ENCODE measurements at regions not wholly inside any gene's neighbourhood (a gene's known extent, or its start where the extent isn't known, plus 50 kb on each side); places are given as distances from the start of the nearest gene placed in this dataset.

DNA sequence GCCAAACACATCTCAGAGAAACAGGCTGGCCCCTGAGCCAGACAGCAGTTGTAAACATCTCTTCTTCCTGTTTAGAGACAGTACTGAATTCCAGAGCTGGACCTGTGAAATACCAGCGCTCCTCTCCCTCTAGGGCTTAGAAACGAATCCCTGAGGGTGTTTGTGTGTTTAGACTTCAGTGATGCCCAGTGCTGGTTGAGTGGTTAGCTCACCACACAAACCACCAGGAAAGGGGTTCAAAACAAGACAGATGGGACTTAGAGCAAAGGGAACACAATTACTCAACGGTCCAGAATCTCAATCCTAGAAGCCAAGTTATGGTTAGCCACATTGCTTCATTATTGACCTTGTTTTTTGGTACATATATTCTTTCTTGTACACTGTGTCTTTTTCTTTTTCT lies 108.7 kb upstream of the TMEM170B start (continued):
- no peak for TF ChIP-seq ZNF274 (CRISPR knock-in tag; IDR thresholded peaks at IDR 0.05)
- no peak for TF ChIP-seq ETV6 (CRISPR knock-in tag; conservative IDR thresholded peaks at IDR 0.05)
- TF ChIP-seq NFE2 (CRISPR knock-in tag; IDR thresholded peaks at IDR 0.05) = no peak
- TF ChIP-seq ZSCAN30 (CRISPR knock-in tag; IDR thresholded peaks at IDR 0.05) = no peak
- TF ChIP-seq, protein P1, sequence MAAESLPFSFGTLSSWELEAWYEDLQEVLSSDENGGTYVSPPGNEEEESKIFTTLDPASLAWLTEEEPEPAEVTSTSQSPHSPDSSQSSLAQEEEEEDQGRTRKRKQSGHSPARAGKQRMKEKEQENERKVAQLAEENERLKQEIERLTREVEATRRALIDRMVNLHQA (CRISPR knock-in tag; IDR thresholded peaks at IDR 0.05) = no peak
- no peak for TF ChIP-seq ZBTB33 (CRISPR knock-in tag; IDR thresholded peaks at IDR 0.05)
- no peak for TF ChIP-seq ZNF138 (CRISPR knock-in tag; IDR thresholded peaks at IDR 0.05; ENCODE audit: low read depth)
- TF ChIP-seq KLF6 (CRISPR knock-in tag; IDR thresholded peaks at IDR 0.05) = no peak
- no peak for TF ChIP-seq ZNF629 (CRISPR knock-in tag; conservative IDR thresholded peaks at IDR 0.05)
- no peak for TF ChIP-seq IRF9 (CRISPR knock-in tag; IDR thresholded peaks at IDR 0.05; ENCODE audit: borderline replicate concordance)
- TF ChIP-seq ZNF724P (CRISPR knock-in tag; IDR thresholded peaks at IDR 0.05; ENCODE audit: borderline replicate concordance) = no peak
- no peak for TF ChIP-seq ZNF619 (CRISPR knock-in tag; IDR thresholded peaks at IDR 0.05)
- TF ChIP-seq TP53 (CRISPR knock-in tag; conservative IDR thresholded peaks at IDR 0.05) = no peak
- no peak for TF ChIP-seq HOXD1 (CRISPR knock-in tag; IDR thresholded peaks at IDR 0.05)
- no peak for TF ChIP-seq MAX (IDR thresholded peaks at IDR 0.05)
- TF ChIP-seq SMARCE1 (IDR thresholded peaks at IDR 0.05; ENCODE audit: borderline replicate concordance) = no peak
- TF ChIP-seq ZNF3 (CRISPR knock-in tag; IDR thresholded peaks at IDR 0.05) = no peak
- no peak for TF ChIP-seq ZFP41 (CRISPR knock-in tag; IDR thresholded peaks at IDR 0.05; ENCODE audit: borderline replicate concordance)
- TF ChIP-seq ATF5 (CRISPR knock-in tag; IDR thresholded peaks at IDR 0.05; ENCODE audit: low read depth) = no peak
- no peak for TF ChIP-seq SNAPC2 (CRISPR knock-in tag; IDR thresholded peaks at IDR 0.05)
- TF ChIP-seq ZNF468 (CRISPR knock-in tag; IDR thresholded peaks at IDR 0.05) = no peak
- no peak for TF ChIP-seq NFYC (CRISPR knock-in tag; IDR thresholded peaks at IDR 0.05)
- no peak for TF ChIP-seq NR2F6 (IDR thresholded peaks at IDR 0.05)
- TF ChIP-seq NR2F6 (CRISPR knock-in tag; IDR thresholded peaks at IDR 0.05) = no peak; the same call in 1 of the 2 replicates
- TF ChIP-seq AFF4 (CRISPR knock-in tag; IDR thresholded peaks at IDR 0.05) = no peak
- no peak for TF ChIP-seq PITX1 (CRISPR knock-in tag; IDR thresholded peaks at IDR 0.05)

All from HepG2 (cell line).